ENCODE measurements at regions not wholly inside any gene's neighbourhood (a gene's known extent, or its start where the extent isn't known, plus 50 kb on each side); places are given as distances from the start of the nearest gene placed in this dataset.
"Not testable (repeated sequence)": the region's sequence is repeated elsewhere in the genome, so short reads cannot be mapped to it uniquely, and the experiment has no call there.

GRCh38 chr15:87537295-87537694, 719.2 kb downstream of the NTRK3 start:
- Histone ChIP-seq H3K36me3 (ENCODE audit: insufficient read depth, low read length, poor library complexity, severe bottlenecking) (no peaks in the 10 kb centered on the region), H3K4me1 (ENCODE audit: insufficient read depth, low read length, poor library complexity, severe bottlenecking) (no peaks in the 10 kb centered on the region), H3K9me3 (ENCODE audit: low read depth, low read length, poor library complexity, severe bottlenecking) (peaks cover 15% of the 10 kb centered on the region), H3K27ac (ENCODE audit: low read depth, low read length, poor library complexity, severe bottlenecking) (no peak overlapping the region), H3K4me3 (ENCODE audit: low read depth, low read length, poor library complexity, severe bottlenecking) (no peak overlapping the region), H3K27me3 (replicated peaks; ENCODE audit: insufficient read depth, low read depth, low read length, poor library complexity) (no peaks in the 10 kb centered on the region)
- POLR2A ChIA-PET (ENCODE audit: low non-redundant PET): no interaction called here
- no TSS peak for BruUV-seq (replicated peaks)
- CTCF ChIA-PET: no interaction called here
- no peak for DNase-seq (ENCODE audit: low spot score)
- intact Hi-C loops (cut with micrococcal nuclease; ENCODE audit: unreplicated experiment): no loop called here
- no peak for TF ChIP-seq EZH2 (IDR thresholded peaks at IDR 0.05; ENCODE audit: borderline replicate concordance, low read depth, low read length, poor library complexity, severe bottlenecking)

GRCh38 chr15:87533637-87534036, 722.9 kb downstream of the NTRK3 start:
- H3K4me3 ChIP-seq (ENCODE audit: low read depth, low read length, poor library complexity, severe bottlenecking); H3K27me3 ChIP-seq (replicated peaks; ENCODE audit: insufficient read depth, low read depth, low read length, poor library complexity); BruUV-seq (replicated peaks); H3K4me1 ChIP-seq (ENCODE audit: insufficient read depth, low read length, poor library complexity, severe bottlenecking); H3K27ac ChIP-seq (ENCODE audit: low read depth, low read length, poor library complexity, severe bottlenecking); H3K36me3 ChIP-seq (ENCODE audit: insufficient read depth, low read length, poor library complexity, severe bottlenecking); intact Hi-C loops (cut with micrococcal nuclease; ENCODE audit: unreplicated experiment); POLR2A ChIA-PET (ENCODE audit: low non-redundant PET); CTCF ChIA-PET; DNase-seq (ENCODE audit: low spot score): not testable (repeated sequence)
- H3K9me3 ChIP-seq (ENCODE audit: low read depth, low read length, poor library complexity, severe bottlenecking): peaks cover 23% of the 10 kb centered on the region

GRCh38 chr15:87528873-87529272, 727.7 kb downstream of the NTRK3 start:
- Histone ChIP-seq H3K4me3 (ENCODE audit: low read depth, low read length, poor library complexity, severe bottlenecking) (no peak overlapping the region), H3K4me1 (ENCODE audit: insufficient read depth, low read length, poor library complexity, severe bottlenecking) (no peaks in the 10 kb centered on the region), H3K27me3 (replicated peaks; ENCODE audit: insufficient read depth, low read depth, low read length, poor library complexity) (no peaks in the 10 kb centered on the region), H3K27ac (ENCODE audit: low read depth, low read length, poor library complexity, severe bottlenecking) (no peak overlapping the region), H3K36me3 (ENCODE audit: insufficient read depth, low read length, poor library complexity, severe bottlenecking) (no peaks in the 10 kb centered on the region), H3K9me3 (ENCODE audit: low read depth, low read length, poor library complexity, severe bottlenecking) (peaks cover 24% of the 10 kb centered on the region)
- BruUV-seq (replicated peaks): no TSS peak
- DNase-seq (ENCODE audit: low spot score): no peak
- POLR2A ChIA-PET (ENCODE audit: low non-redundant PET): no interaction called here
- no peak for TF ChIP-seq CTCF (conservative IDR thresholded peaks at IDR 0.05; ENCODE audit: low read depth, low read length)
- no peak for TF ChIP-seq EZH2 (IDR thresholded peaks at IDR 0.05; ENCODE audit: borderline replicate concordance, low read depth, low read length, poor library complexity, severe bottlenecking)
- intact Hi-C loops (cut with micrococcal nuclease; ENCODE audit: unreplicated experiment): no loop called here
- CTCF ChIA-PET: no interaction called here

- no peak for DNase-seq (ENCODE audit: low spot score)
- CTCF ChIA-PET: no interaction called here
- no peak overlapping the region for H3K4me3 ChIP-seq (ENCODE audit: low read depth, low read length, poor library complexity, severe bottlenecking)
- H3K4me1 ChIP-seq (ENCODE audit: insufficient read depth, low read length, poor library complexity, severe bottlenecking): no peaks in the 10 kb centered on the region
- H3K36me3 ChIP-seq (ENCODE audit: insufficient read depth, low read length, poor library complexity, severe bottlenecking): no peaks in the 10 kb centered on the region
- no TSS peak for BruUV-seq (replicated peaks)
- TF ChIP-seq CTCF (conservative IDR thresholded peaks at IDR 0.05; ENCODE audit: low read depth, low read length): no peak
- TF ChIP-seq EZH2 (IDR thresholded peaks at IDR 0.05; ENCODE audit: borderline replicate concordance, low read depth, low read length, poor library complexity, severe bottlenecking): no peak
- peaks cover 20% of the 10 kb centered on the region for H3K9me3 ChIP-seq (ENCODE audit: low read depth, low read length, poor library complexity, severe bottlenecking)
- POLR2A ChIA-PET (ENCODE audit: low non-redundant PET): no interaction called here
- no peaks in the 10 kb centered on the region for H3K27me3 ChIP-seq (replicated peaks; ENCODE audit: insufficient read depth, low read depth, low read length, poor library complexity)
- H3K27ac ChIP-seq (ENCODE audit: low read depth, low read length, poor library complexity, severe bottlenecking): no peak overlapping the region
- intact Hi-C loops (cut with micrococcal nuclease; ENCODE audit: unreplicated experiment): no loop called here
Measured at GRCh38 chr15:87527875-87528274, 728.7 kb downstream of the NTRK3 start.

Measured in A673 (cell line).